HEK293 (cell line): ENCODE measurements at regions not wholly inside any gene's neighbourhood (a gene's known extent, or its start where the extent isn't known, plus 50 kb on each side); places are given as distances from the start of the nearest gene placed in this dataset.
"Not testable (repeated sequence)": the region's sequence is repeated elsewhere in the genome, so short reads cannot be mapped to it uniquely, and the experiment has no call there.

Experiments
- CTCF ChIP-seq: fragments of 450-650 bp; formaldehyde crosslinking; IDR thresholded peaks from 2 replicates; pipeline ENCODE4 v1.5.1; 2016; ENCODE audit warnings: missing biosample characterization, missing genetic modification characterization
- PATZ1 ChIP-seq: fragments of 450-650 bp; formaldehyde crosslinking; IDR thresholded peaks from 2 replicates; pipeline ENCODE4 v1.5.1; 2016; ENCODE audit warnings: missing biosample characterization, missing genetic modification characterization
- ZBTB1 ChIP-seq: fragments of 450-650 bp; formaldehyde crosslinking; IDR thresholded peaks from 2 replicates; pipeline ENCODE4 v1.5.1; 2016; ENCODE audit warnings: missing biosample characterization, missing genetic modification characterization
- ZFHX2 ChIP-seq: fragments of 450-650 bp; formaldehyde crosslinking; conservative IDR thresholded peaks from 2 replicates; pipeline ENCODE4 v1.5.1; 2016; ENCODE audit warnings: missing biosample characterization, missing genetic modification characterization
- ZNF274 ChIP-seq, 2 experiments: fragments of 200-500 bp in 1 of 2; fragments of 450-650 bp in 1 of 2; sonication (Bioruptor generic) in 1 of 2; formaldehyde crosslinking in 1 of 2; IDR thresholded peaks; 2 replicates each; pipeline versions ENCODE4 v1.5.1 to v1.6.1; 2014 to 2016; ENCODE audit warnings: borderline replicate concordance in 1 of 2, inconsistent platforms in 1 of 2, low read length in 1 of 2, missing biosample characterization in 1 of 2, missing genetic modification characterization in 1 of 2
- ZSCAN5A ChIP-seq: fragments of 450-650 bp; formaldehyde crosslinking; IDR thresholded peaks from 2 replicates; pipeline ENCODE4 v1.5.1; 2016; ENCODE audit warnings: missing biosample characterization, missing genetic modification characterization

- not testable (repeated sequence) for TF ChIP-seq ZFHX2 (tag by site-specific recombination); CTCF; ZSCAN5A (tag by site-specific recombination); ZNF274 (IDR thresholded peaks at IDR 0.05; ENCODE audit: low read length); ZNF274 (tag by site-specific recombination; IDR thresholded peaks at IDR 0.05; ENCODE audit: borderline replicate concordance); ZBTB1 (tag by site-specific recombination); PATZ1 (tag by site-specific recombination)
These were observed 212.1 kb upstream of the NUPR2 start for GRCh38 chr7:56328327-56328726.
